UCSD-AML1 (cell line): ENCODE measurements at regions not wholly inside any gene's neighbourhood (a gene's known extent, or its start where the extent isn't known, plus 50 kb on each side); places are given as distances from the start of the nearest gene placed in this dataset.

ENCODE experiments used
- DNase-seq: peaks from one replicate; lab custom pipeline; 2025; ENCODE audit not compliant: unreplicated experiment; lab: John Stamatoyannopoulos, UW

- DNase-seq: no peak
Measured at GRCh38 chr11:119909077-119909476, 180.1 kb upstream of the NECTIN1 start.

GRCh38 chr11:119908573-119908904 lies 179.5 kb upstream of the NECTIN1 start:
- DNase-seq: no peak

GRCh38 chr11:119907878-119908572 lies 179.0 kb upstream of the NECTIN1 start:
- DNase-seq: no peak

GRCh38 chr11:119907122-119907851 lies 178.3 kb upstream of the NECTIN1 start:
- no peak for DNase-seq

- DNase-seq: no peak
Measured at GRCh38 chr11:119906376-119906775, 177.4 kb upstream of the NECTIN1 start.

GRCh38 chr11:119905162-119905561 lies 176.2 kb upstream of the NECTIN1 start:
- no peak for DNase-seq

- no peak for DNase-seq
Measured at GRCh38 chr11:119904531-119905035, 175.6 kb upstream of the NECTIN1 start.

GRCh38 chr11:119903821-119904220 lies 174.8 kb upstream of the NECTIN1 start:
- DNase-seq: no peak

GRCh38 chr11:119903389-119903788 lies 174.4 kb upstream of the NECTIN1 start:
- DNase-seq: no peak

- no peak for DNase-seq
Measured at GRCh38 chr11:119902656-119903231, 173.7 kb upstream of the NECTIN1 start.

GRCh38 chr11:119901657-119902577 lies 172.9 kb upstream of the NECTIN1 start:
- DNase-seq: no peak

GRCh38 chr11:119899997-119900396 lies 171.0 kb upstream of the NECTIN1 start:
- no peak for DNase-seq

- no peak for DNase-seq
Measured at GRCh38 chr11:119897576-119897975, 168.6 kb upstream of the NECTIN1 start.

- DNase-seq: no peak
Measured at GRCh38 chr11:119897046-119897440, 168.0 kb upstream of the NECTIN1 start.

GRCh38 chr11:119896387-119897045 lies 167.5 kb upstream of the NECTIN1 start:
- DNase-seq: no peak

GRCh38 chr11:119895981-119896380 lies 167.0 kb upstream of the NECTIN1 start:
- no peak for DNase-seq

- DNase-seq: no peak
Measured at GRCh38 chr11:119894916-119895315, 165.9 kb upstream of the NECTIN1 start.

GRCh38 chr11:119892311-119892808 lies 163.4 kb upstream of the NECTIN1 start:
- no peak for DNase-seq

GRCh38 chr11:119891055-119891768 lies 162.2 kb upstream of the NECTIN1 start:
- DNase-seq: no peak

GRCh38 chr11:119890466-119890865 lies 161.5 kb upstream of the NECTIN1 start:
- no peak for DNase-seq
